Motor neuron (in vitro differentiated cells): ENCODE measurements at regions not wholly inside any gene's neighbourhood (a gene's known extent, or its start where the extent isn't known, plus 50 kb on each side); places are given as distances from the start of the nearest gene placed in this dataset.

Experiments used
- ATAC-seq, 8 experiments: fragments of 200-7000 bp; cut with Tn5 transposase; replicated peaks in 6 of 8; 2 replicates each; pipeline ENCODE4 v1.8.0; 2021; ENCODE audit warnings: mild to moderate bottlenecking in 8 of 8, moderate library complexity in 8 of 8
- H3K27ac ChIP-seq, 2 donors: fragments of 250-450 bp; sonication (Bioruptor Pico); 2 replicates each; pipeline ENCODE4 v1.9.0; 2021; ENCODE audit warnings: antibody characterized with exemption in 2 of 2, mild to moderate bottlenecking in 2 of 2, moderate library complexity in 1 of 2
- H3K4me1 ChIP-seq, 2 donors: fragments of 250-450 bp; sonication (Bioruptor Pico); replicated peaks in 1 of 2; 2 replicates each; pipeline ENCODE4 v1.6.1; 2021; ENCODE audit warnings: antibody characterized with exemption in 2 of 2, mild to moderate bottlenecking in 2 of 2, moderate library complexity in 1 of 2
- H3K4me3 ChIP-seq, 5 donors: fragments of 250-450 bp; sonication (Bioruptor Pico); 2 replicates each; pipeline ENCODE4 v1.9.0; 2021; ENCODE audit warnings: antibody characterized with exemption in 5 of 5, mild to moderate bottlenecking in 5 of 5, moderate library complexity in 4 of 5
- WGBS, 10 experiments: fragments of 450-650 bp; shearing (Covaris generic); methylation state at CpG; one replicate each; pipeline ENCODE4 v1.0.0; 2022; 5-methylcytosine and 5-hydroxymethylcytosine counted together
- in situ Hi-C, 9 experiments: fragments of 400-800 bp; cut with MboI; loops; one replicate each; pipeline ENCODE4 v1.15.0; 2021; ENCODE audit warnings: low sequenced_read_pairs in 9 of 9, low pct_unique_long_range_greater_than_20kb in 2 of 9; ENCODE audit not compliant: unreplicated experiment in 9 of 9

- 12 to 100% (median 80%) methylated on average over 1 to 3 of the region's 3 CpGs for WGBS, 10 experiments
- in situ Hi-C loops: loop anchor here in 1 of 9 experiments (25.0 kb wide), 1 partner anchor 350 kb away; no protein-coding TSS in a partner anchor
- H3K27ac ChIP-seq: no peak overlapping the region
- peaks cover 7 to 12% of the 10 kb centered on the region in 2 donors for H3K4me1 ChIP-seq
- ATAC-seq: peak in 2 of 8 experiments; percentile 66 to 76
- H3K4me3 ChIP-seq: no peak overlapping the region
Observed at GRCh38 chr2:52862801-52863200, 904.8 kb upstream of the CHAC2 start.

GRCh38 chr2:52861596-52861995, 906.0 kb upstream of the CHAC2 start:
- 0 to 96% (median 71%) methylated on average over 1 to 4 of the region's 4 CpGs for WGBS, 10 experiments
- in situ Hi-C loops: loop anchor here in 1 of 9 experiments (25.0 kb wide), 1 partner anchor 351 kb away; no protein-coding TSS in a partner anchor
- H3K4me1 ChIP-seq: peaks cover 2 to 6% of the 10 kb centered on the region in 2 donors
- ATAC-seq: peak in 3 of 8 experiments; percentile 52 to 61 (median 56)
- no peak overlapping the region for H3K27ac ChIP-seq
- H3K4me3 ChIP-seq: no peak overlapping the region

GRCh38 chr2:52859065-52859464, 908.5 kb upstream of the CHAC2 start:
- peaks cover 2 to 6% of the 10 kb centered on the region in 2 donors for H3K4me1 ChIP-seq
- in situ Hi-C loops: loop anchor here in 1 of 9 experiments (25.0 kb wide), 1 partner anchor 353 kb away; no protein-coding TSS in a partner anchor
- no peak overlapping the region for H3K4me3 ChIP-seq
- no peak for ATAC-seq
- 0 to 100% (median 97%) methylated on average over 1 to 2 of the region's 2 CpGs; no CpG with 5 or more reads in 2 of the 10 experiments for WGBS, 10 experiments
- H3K27ac ChIP-seq: no peak overlapping the region

- WGBS, 10 experiments: 34 to 100% (median 89%) methylated on average over 2 to 3 of the region's 3 CpGs; no CpG with 5 or more reads in 1 of the 10 experiments
- in situ Hi-C loops: loop anchor here in 1 of 9 experiments (25.0 kb wide), 1 partner anchor 355 kb away; no protein-coding TSS in a partner anchor
- no peak overlapping the region for H3K27ac ChIP-seq
- H3K4me3 ChIP-seq: no peak overlapping the region
- H3K4me1 ChIP-seq: peaks cover 2 to 6% of the 10 kb centered on the region in 2 donors
- no peak for ATAC-seq
Observed at GRCh38 chr2:52857722-52858121, 909.9 kb upstream of the CHAC2 start.

GRCh38 chr2:52852006-52852405, 915.6 kb upstream of the CHAC2 start:
- no peak for ATAC-seq
- Histone ChIP-seq H3K27ac (no peak overlapping the region), H3K4me3 (no peak overlapping the region), H3K4me1 (no peaks in the 10 kb centered on the region)
- in situ Hi-C loops: loop anchor here in 1 of 9 experiments (25.0 kb wide), 1 partner anchor 360 kb away; no protein-coding TSS in a partner anchor
- 0 to 93% (median 40%) methylated on average over 1 to 6 of the region's 7 CpGs; no CpG with 5 or more reads in 3 of the 10 experiments for WGBS, 10 experiments

- H3K4me1 ChIP-seq: no peaks in the 10 kb centered on the region
- ATAC-seq: no peak
- no peak overlapping the region for H3K27ac ChIP-seq
- no peak overlapping the region for H3K4me3 ChIP-seq
- in situ Hi-C loops: no loop called here
- WGBS, 10 experiments: 9 to 100% (median 67%) methylated on average over 1 to 5 of the region's 5 CpGs
Observed at GRCh38 chr2:52844701-52845423, 922.7 kb upstream of the CHAC2 start.

GRCh38 chr2:52835909-52836308, 931.7 kb upstream of the CHAC2 start:
- H3K27ac ChIP-seq: no peak overlapping the region
- no peaks in the 10 kb centered on the region for H3K4me1 ChIP-seq
- no peak overlapping the region for H3K4me3 ChIP-seq
- WGBS, 10 experiments: 0 to 100% (median 60%) methylated on average over 1 to 2 of the region's 2 CpGs; no CpG with 5 or more reads in 1 of the 10 experiments
- ATAC-seq: peak in 2 of 8 experiments; percentile 91 to 98
- in situ Hi-C loops: no loop called here

- in situ Hi-C loops: no loop called here
- ATAC-seq: no peak
- H3K4me1 ChIP-seq: no peaks in the 10 kb centered on the region
- H3K4me3 ChIP-seq: no peak overlapping the region
- H3K27ac ChIP-seq: no peak overlapping the region
Observed at GRCh38 chr2:52831216-52831615, 936.4 kb upstream of the CHAC2 start.

GRCh38 chr2:52828112-52828511, 939.5 kb upstream of the CHAC2 start:
- WGBS, 10 experiments: 0 to 100% (median 90%) methylated on average over 1 of the region's 1 CpG; no CpG with 5 or more reads in 2 of the 10 experiments
- no peak overlapping the region for H3K4me3 ChIP-seq
- H3K27ac ChIP-seq: no peak overlapping the region
- in situ Hi-C loops: no loop called here
- no peaks in the 10 kb centered on the region for H3K4me1 ChIP-seq
- no peak for ATAC-seq

- Histone ChIP-seq H3K27ac (no peak overlapping the region), H3K4me1 (no peaks in the 10 kb centered on the region), H3K4me3 (no peak overlapping the region)
- in situ Hi-C loops: loop anchor here in 1 of 9 experiments (25.0 kb wide), 1 partner anchor 166 kb away; no protein-coding TSS in a partner anchor
- no peak for ATAC-seq
Observed at GRCh38 chr2:52821631-52822030, 946.0 kb upstream of the CHAC2 start.

- in situ Hi-C loops: loop anchor here in 1 of 9 experiments (25.0 kb wide), 1 partner anchor 168 kb away; no protein-coding TSS in a partner anchor
- no peak overlapping the region for H3K27ac ChIP-seq
- no peak for ATAC-seq
Observed at GRCh38 chr2:52818958-52819357, 948.6 kb upstream of the CHAC2 start.

GRCh38 chr2:52810460-52810859, 957.1 kb upstream of the CHAC2 start:
- Histone ChIP-seq H3K27ac (no peak overlapping the region), H3K4me1 (no peaks in the 10 kb centered on the region), H3K4me3 (no peak overlapping the region)
- 6 to 56% (median 12%) methylated on average over 1 to 4 of the region's 4 CpGs; no CpG with 5 or more reads in 2 of the 10 experiments for WGBS, 10 experiments
- peak in 6 of 8 experiments; percentile 20 to 91 (median 74) for ATAC-seq
- in situ Hi-C loops: loop anchor here in 1 of 9 experiments (25.0 kb wide), 1 partner anchor 177 kb away; no protein-coding TSS in a partner anchor

More at GRCh38 chr2:52818958-52819357, 948.6 kb upstream of the CHAC2 start:
- Histone ChIP-seq H3K4me3 (no peak overlapping the region), H3K4me1 (no peaks in the 10 kb centered on the region)

GRCh38 chr2:52805901-52806410, 961.6 kb upstream of the CHAC2 start:
- Histone ChIP-seq H3K4me3 (no peak overlapping the region), H3K4me1 (no peaks in the 10 kb centered on the region), H3K27ac (no peak overlapping the region)
- in situ Hi-C loops: loop anchor here in 1 of 9 experiments (25.0 kb wide), 1 partner anchor 181 kb away; no protein-coding TSS in a partner anchor
- peak in 1 of 8 experiments; percentile 27 for ATAC-seq
